ENCODE measurements at regions not wholly inside any gene's neighbourhood (a gene's known extent, or its start where the extent isn't known, plus 50 kb on each side); places are given as distances from the start of the nearest gene placed in this dataset.

DNA sequence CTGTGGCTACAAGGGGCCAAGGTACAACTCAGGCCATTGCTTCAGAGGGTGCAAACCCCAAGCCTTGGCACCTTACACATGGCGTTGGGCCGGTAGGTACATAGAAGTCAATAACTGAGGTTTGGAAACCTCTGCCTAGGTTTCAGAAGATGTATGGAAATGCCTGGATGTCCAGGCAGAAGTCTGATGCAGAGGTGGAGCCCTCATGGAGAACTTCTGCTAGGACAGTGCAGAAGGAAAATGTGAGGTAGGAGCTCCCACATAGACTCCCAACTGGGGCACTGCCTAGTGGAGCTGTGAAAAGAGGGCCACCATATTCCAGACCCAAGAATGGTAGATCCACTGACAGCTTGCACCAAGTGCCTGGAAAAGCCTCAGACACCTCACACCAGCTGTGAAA is 92.1 kb upstream of the SFRP2 start:
- TF ChIP-seq, protein P1, sequence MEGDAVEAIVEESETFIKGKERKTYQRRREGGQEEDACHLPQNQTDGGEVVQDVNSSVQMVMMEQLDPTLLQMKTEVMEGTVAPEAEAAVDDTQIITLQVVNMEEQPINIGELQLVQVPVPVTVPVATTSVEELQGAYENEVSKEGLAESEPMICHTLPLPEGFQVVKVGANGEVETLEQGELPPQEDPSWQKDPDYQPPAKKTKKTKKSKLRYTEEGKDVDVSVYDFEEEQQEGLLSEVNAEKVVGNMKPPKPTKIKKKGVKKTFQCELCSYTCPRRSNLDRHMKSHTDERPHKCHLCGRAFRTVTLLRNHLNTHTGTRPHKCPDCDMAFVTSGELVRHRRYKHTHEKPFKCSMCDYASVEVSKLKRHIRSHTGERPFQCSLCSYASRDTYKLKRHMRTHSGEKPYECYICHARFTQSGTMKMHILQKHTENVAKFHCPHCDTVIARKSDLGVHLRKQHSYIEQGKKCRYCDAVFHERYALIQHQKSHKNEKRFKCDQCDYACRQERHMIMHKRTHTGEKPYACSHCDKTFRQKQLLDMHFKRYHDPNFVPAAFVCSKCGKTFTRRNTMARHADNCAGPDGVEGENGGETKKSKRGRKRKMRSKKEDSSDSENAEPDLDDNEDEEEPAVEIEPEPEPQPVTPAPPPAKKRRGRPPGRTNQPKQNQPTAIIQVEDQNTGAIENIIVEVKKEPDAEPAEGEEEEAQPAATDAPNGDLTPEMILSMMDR (IDR thresholded peaks at IDR 0.05; ENCODE audit: control extremely low read depth in 1 of 3, insufficient read depth in 1 of 3, low read depth in 1 of 3, low read length in 3 of 3) = no peak
- no peak for TF ChIP-seq EZH2 (IDR thresholded peaks at IDR 0.05; ENCODE audit: low read depth, low read length, severe bottlenecking)
- no peak for TF ChIP-seq POLR2A (IDR thresholded peaks at IDR 0.05; ENCODE audit: control extremely low read depth in 1 of 2, low read depth in 2 of 2, low read length in 2 of 2)
- TF ChIP-seq RAD21 (IDR thresholded peaks at IDR 0.05 in 1 of 2, conservative IDR thresholded peaks at IDR 0.05 in 1 of 2; ENCODE audit: low read depth in 2 of 2, low read length in 2 of 2) = no peak
- no peak for TF ChIP-seq POLR2AphosphoS5 (IDR thresholded peaks at IDR 0.05; ENCODE audit: low read depth, low read length)
- TF ChIP-seq ASH2L (IDR thresholded peaks at IDR 0.05; ENCODE audit: low read length) = no peak
- TF ChIP-seq GTF2F1 (IDR thresholded peaks at IDR 0.05; ENCODE audit: borderline replicate concordance, low read depth, low read length) = no peak
- no peak for TF ChIP-seq SIN3A (conservative IDR thresholded peaks at IDR 0.05 in 1 of 2, IDR thresholded peaks at IDR 0.05 in 1 of 2; ENCODE audit: low read depth in 1 of 2, low read length in 2 of 2)
- TF ChIP-seq TAF1 (IDR thresholded peaks at IDR 0.05; ENCODE audit: low read depth, low read length) = no peak
- no peak for TF ChIP-seq MAFK (IDR thresholded peaks at IDR 0.05; ENCODE audit: low read depth, low read length)
- TF ChIP-seq HDAC2 (IDR thresholded peaks at IDR 0.05; ENCODE audit: borderline replicate concordance in 1 of 2, low read depth in 2 of 2, low read length in 2 of 2) = no peak

Measured in H1 (cell line).